ENCODE measurements at regions not wholly inside any gene's neighbourhood (a gene's known extent, or its start where the extent isn't known, plus 50 kb on each side); places are given as distances from the start of the nearest gene placed in this dataset.

GRCh38 chr2:9093324-9093723, 89.8 kb upstream of the MBOAT2 start:
- ATAC-seq: no peak
- intact Hi-C loops (cut with DNase I): loop anchor here (10.0 kb wide), 1 partner anchor 89 kb away; the partner anchor contains the start of gene MBOAT2
- DNase-seq (ENCODE audit: missing footprints): no peak

GRCh38 chr2:9092383-9093282, 89.1 kb upstream of the MBOAT2 start:
- ATAC-seq: no peak
- intact Hi-C loops (cut with DNase I): loop anchor here (10.0 kb wide), 1 partner anchor 88 kb away; the partner anchor contains the start of gene MBOAT2
- DNase-seq (ENCODE audit: missing footprints): no peak

GRCh38 chr2:9091811-9092210, 88.3 kb upstream of the MBOAT2 start:
- DNase-seq (ENCODE audit: missing footprints) (no peak), ATAC-seq (no peak)
- intact Hi-C loops (cut with DNase I): loop anchor here (10.0 kb wide), 1 partner anchor 87 kb away; the partner anchor contains the start of gene MBOAT2

- DNase-seq (ENCODE audit: missing footprints) (no peak), ATAC-seq (no peak)
- intact Hi-C loops (cut with DNase I): loop anchor here (10.0 kb wide), 1 partner anchor 85 kb away; the partner anchor contains the start of gene MBOAT2
Observed at GRCh38 chr2:9089831-9090230, 86.3 kb upstream of the MBOAT2 start.

GRCh38 chr2:9087121-9087681, 83.7 kb upstream of the MBOAT2 start:
- DNase-seq (ENCODE audit: missing footprints): no peak
- no peak for ATAC-seq
- intact Hi-C loops (cut with DNase I): no loop called here

- intact Hi-C loops (cut with DNase I): no loop called here
- ATAC-seq: no peak
- DNase-seq (ENCODE audit: missing footprints): no peak
Observed at GRCh38 chr2:9086465-9086864, 83.0 kb upstream of the MBOAT2 start.

GRCh38 chr2:9085353-9085752, 81.9 kb upstream of the MBOAT2 start:
- ATAC-seq (no peak), DNase-seq (ENCODE audit: missing footprints) (no peak)
- intact Hi-C loops (cut with DNase I): no loop called here

GRCh38 chr2:9083287-9083686, 79.8 kb upstream of the MBOAT2 start:
- DNase-seq (ENCODE audit: missing footprints): no peak
- no peak for ATAC-seq
- intact Hi-C loops (cut with DNase I): no loop called here

GRCh38 chr2:9082158-9082557, 78.7 kb upstream of the MBOAT2 start:
- intact Hi-C loops (cut with DNase I): no loop called here
- DNase-seq (ENCODE audit: missing footprints): no peak
- ATAC-seq: no peak

GRCh38 chr2:9081750-9082149, 78.3 kb upstream of the MBOAT2 start:
- no peak for ATAC-seq
- no peak for DNase-seq (ENCODE audit: missing footprints)
- intact Hi-C loops (cut with DNase I): no loop called here

- no peak for DNase-seq (ENCODE audit: missing footprints)
- intact Hi-C loops (cut with DNase I): no loop called here
- ATAC-seq: no peak
Observed at GRCh38 chr2:9078405-9078804, 74.9 kb upstream of the MBOAT2 start.

GRCh38 chr2:9077691-9078090, 74.2 kb upstream of the MBOAT2 start:
- DNase-seq (ENCODE audit: missing footprints): no peak
- no peak for ATAC-seq
- intact Hi-C loops (cut with DNase I): no loop called here

- DNase-seq (ENCODE audit: missing footprints) (no peak), ATAC-seq (no peak)
- intact Hi-C loops (cut with DNase I): no loop called here
Observed at GRCh38 chr2:9076755-9077154, 73.3 kb upstream of the MBOAT2 start.

- DNase-seq (ENCODE audit: missing footprints): no peak
- ATAC-seq: no peak
- intact Hi-C loops (cut with DNase I): no loop called here
Observed at GRCh38 chr2:9076210-9076609, 72.7 kb upstream of the MBOAT2 start.

- ATAC-seq: no peak
- no peak for DNase-seq (ENCODE audit: missing footprints)
- intact Hi-C loops (cut with DNase I): no loop called here
Observed at GRCh38 chr2:9074930-9075329, 71.4 kb upstream of the MBOAT2 start.

GRCh38 chr2:9071584-9072124, 68.2 kb upstream of the MBOAT2 start:
- ATAC-seq (no peak), DNase-seq (ENCODE audit: missing footprints) (no peak)
- intact Hi-C loops (cut with DNase I): no loop called here

GRCh38 chr2:9071032-9071431, 67.5 kb upstream of the MBOAT2 start:
- intact Hi-C loops (cut with DNase I): no loop called here
- no peak for ATAC-seq
- DNase-seq (ENCODE audit: missing footprints): no peak

- ATAC-seq (no peak), DNase-seq (ENCODE audit: missing footprints) (no peak)
- intact Hi-C loops (cut with DNase I): no loop called here
Observed at GRCh38 chr2:9069543-9069942, 66.1 kb upstream of the MBOAT2 start.

- intact Hi-C loops (cut with DNase I): no loop called here
- no peak for ATAC-seq
- no peak for DNase-seq (ENCODE audit: missing footprints)
Observed at GRCh38 chr2:9065901-9066300, 62.4 kb upstream of the MBOAT2 start.

- intact Hi-C loops (cut with DNase I): no loop called here
- no peak for ATAC-seq
- DNase-seq (ENCODE audit: missing footprints): no peak
Observed at GRCh38 chr2:9063023-9063606, 59.6 kb upstream of the MBOAT2 start.
